ENCODE measurements at regions not wholly inside any gene's neighbourhood (a gene's known extent, or its start where the extent isn't known, plus 50 kb on each side); places are given as distances from the start of the nearest gene placed in this dataset.

DNA sequence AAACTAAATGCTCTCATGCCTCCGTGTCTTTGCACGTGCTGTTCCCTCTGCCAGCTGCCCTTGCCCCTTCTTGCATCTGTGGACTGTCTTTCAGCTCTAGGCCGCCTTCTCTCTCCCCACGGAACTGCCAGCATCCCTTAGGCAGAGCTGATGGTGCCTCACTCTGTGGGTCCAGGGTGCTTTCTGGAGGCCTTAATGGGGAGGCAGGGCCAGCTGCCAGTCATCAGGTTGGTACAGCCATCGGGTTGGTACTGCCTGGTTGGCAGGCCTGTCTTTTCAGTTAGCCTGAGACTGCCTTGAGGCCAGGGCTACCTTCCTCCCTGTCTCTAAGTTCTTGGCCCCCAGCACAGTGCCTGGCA lies 61.4 kb upstream of the TARBP1 start:
- TF ChIP-seq, protein P1, sequence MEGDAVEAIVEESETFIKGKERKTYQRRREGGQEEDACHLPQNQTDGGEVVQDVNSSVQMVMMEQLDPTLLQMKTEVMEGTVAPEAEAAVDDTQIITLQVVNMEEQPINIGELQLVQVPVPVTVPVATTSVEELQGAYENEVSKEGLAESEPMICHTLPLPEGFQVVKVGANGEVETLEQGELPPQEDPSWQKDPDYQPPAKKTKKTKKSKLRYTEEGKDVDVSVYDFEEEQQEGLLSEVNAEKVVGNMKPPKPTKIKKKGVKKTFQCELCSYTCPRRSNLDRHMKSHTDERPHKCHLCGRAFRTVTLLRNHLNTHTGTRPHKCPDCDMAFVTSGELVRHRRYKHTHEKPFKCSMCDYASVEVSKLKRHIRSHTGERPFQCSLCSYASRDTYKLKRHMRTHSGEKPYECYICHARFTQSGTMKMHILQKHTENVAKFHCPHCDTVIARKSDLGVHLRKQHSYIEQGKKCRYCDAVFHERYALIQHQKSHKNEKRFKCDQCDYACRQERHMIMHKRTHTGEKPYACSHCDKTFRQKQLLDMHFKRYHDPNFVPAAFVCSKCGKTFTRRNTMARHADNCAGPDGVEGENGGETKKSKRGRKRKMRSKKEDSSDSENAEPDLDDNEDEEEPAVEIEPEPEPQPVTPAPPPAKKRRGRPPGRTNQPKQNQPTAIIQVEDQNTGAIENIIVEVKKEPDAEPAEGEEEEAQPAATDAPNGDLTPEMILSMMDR (IDR thresholded peaks at IDR 0.05): no peak
- DNase-seq (ENCODE audit: low spot score): no peak
- ATAC-seq (ENCODE audit: low FRiP score): no peak

DNA sequence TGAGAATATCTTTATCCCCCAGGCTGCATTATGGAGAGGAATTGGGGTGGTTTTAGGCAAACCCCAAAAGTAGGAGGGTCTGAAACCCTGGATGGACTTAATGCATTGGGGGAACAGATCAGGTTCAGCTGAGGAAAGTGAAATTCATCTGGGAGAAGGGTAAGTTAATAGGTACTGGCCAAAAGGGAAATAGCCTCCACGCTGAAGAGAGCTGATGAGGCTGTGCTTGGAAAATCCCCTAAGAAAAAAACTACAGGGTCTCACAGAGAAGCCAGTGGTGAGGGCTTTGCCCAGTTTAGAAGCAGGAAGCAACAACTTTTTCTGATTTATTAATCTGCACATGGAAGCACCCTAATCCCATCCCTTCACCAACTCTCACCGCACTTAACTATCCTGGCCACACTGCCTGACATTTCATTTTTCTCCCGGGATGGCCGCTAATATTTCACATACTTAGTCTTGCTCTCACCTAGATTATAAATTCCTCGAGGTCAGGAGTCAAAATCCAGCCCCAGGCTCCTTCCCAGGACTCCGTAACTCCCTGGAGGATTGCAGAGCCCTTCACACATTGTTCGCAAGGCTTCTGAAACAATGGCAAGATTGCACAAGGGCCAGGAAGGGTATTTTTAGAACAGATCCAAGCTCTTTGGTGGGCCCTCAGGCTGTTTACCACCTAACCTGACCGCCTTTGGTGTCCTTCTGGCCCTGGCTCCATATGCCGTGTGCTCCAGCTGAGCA lies 60.9 kb upstream of the TARBP1 start:
- no peak for ATAC-seq (ENCODE audit: low FRiP score)
- no peak for DNase-seq (ENCODE audit: low spot score)

DNA sequence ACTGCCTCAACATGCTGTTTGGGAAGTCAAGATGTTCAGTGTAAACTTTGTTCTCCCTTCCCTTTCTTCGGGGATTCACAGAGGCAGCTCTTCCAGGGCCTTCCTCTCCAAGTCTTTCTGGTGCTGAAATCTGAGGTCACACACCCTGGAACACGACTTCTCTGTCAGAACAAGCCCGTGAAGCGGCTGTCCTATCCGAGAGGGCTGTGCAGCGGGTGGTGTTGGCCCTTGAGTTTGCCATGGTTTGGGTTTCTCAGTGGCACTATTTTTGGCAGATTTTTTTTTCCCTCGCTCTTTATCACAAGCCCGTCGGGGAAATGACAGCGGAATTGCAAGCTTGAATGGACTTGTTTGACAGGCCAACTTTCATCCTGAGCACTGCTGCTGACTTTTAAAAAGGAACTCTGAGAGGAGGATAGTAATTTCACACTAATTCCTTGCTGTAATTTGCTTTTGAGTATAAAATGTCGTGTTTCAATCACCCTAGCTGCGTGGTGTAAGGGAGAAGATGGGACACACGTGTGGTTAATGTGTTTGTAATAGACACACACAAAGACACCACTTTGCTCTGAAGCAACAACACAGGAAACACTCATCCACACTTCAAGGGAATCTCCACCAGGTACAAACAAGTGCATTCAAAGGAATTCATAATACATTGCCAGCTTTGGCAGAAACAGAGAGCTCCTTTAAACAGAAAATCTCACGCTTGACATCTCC lies 60.1 kb upstream of the TARBP1 start:
- DNase-seq (ENCODE audit: low spot score) (no peak), ATAC-seq (ENCODE audit: low FRiP score) (no peak)
- TF ChIP-seq, protein P1 (IDR thresholded peaks at IDR 0.05): no peak

More for the DNA sequence above, 60.9 kb upstream of the TARBP1 start:
- TF ChIP-seq, protein P1 (IDR thresholded peaks at IDR 0.05): no peak

- TF ChIP-seq, protein P1 (IDR thresholded peaks at IDR 0.05): no peak
- ATAC-seq (ENCODE audit: low FRiP score): no peak
These were observed 59.2 kb upstream of the TARBP1 start for GRCh38 chr1:234538062-234538731.

DNA sequence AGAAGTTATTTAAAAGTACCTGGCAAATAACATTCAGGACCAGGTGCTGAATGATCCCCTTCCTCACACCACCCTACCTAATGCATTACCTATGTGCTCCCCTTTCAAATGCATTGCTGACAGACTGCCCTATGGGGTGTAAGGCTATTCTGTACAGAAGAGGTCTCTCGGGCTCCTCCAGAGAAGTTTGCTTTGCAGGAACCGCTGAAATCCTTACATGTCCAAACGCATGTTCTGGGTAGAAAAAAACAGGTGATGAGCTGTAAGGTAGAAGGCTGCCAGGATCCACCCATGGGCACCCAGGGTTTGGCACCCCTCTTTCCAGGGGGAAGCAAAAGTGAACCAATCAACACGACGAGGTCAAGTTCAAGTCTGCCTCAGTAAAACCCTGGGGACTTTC lies 58.3 kb upstream of the TARBP1 start:
- DNase-seq (ENCODE audit: low spot score) (no peak), ATAC-seq (ENCODE audit: low FRiP score) (no peak)

More at GRCh38 chr1:234538062-234538731, 59.2 kb upstream of the TARBP1 start:
- no peak for DNase-seq (ENCODE audit: low spot score)

GRCh38 chr1:234536741-234537140 lies 57.8 kb upstream of the TARBP1 start:
- DNase-seq (ENCODE audit: low spot score) (no peak), ATAC-seq (ENCODE audit: low FRiP score) (no peak)
- TF ChIP-seq, protein P1 (IDR thresholded peaks at IDR 0.05): no peak

More for the DNA sequence above, 58.3 kb upstream of the TARBP1 start:
- TF ChIP-seq, protein P1 (IDR thresholded peaks at IDR 0.05): no peak
